HG03066 (cell line): ENCODE measurements at regions not wholly inside any gene's neighbourhood (a gene's known extent, or its start where the extent isn't known, plus 50 kb on each side); places are given as distances from the start of the nearest gene placed in this dataset.

Experiments
- ATAC-seq: cut with Tn5 transposase; IDR thresholded peaks from one replicate; pipeline ENCODE4 v1.9.1; 2021; ENCODE audit warnings: low read depth; ENCODE audit not compliant: unreplicated experiment

DNA sequence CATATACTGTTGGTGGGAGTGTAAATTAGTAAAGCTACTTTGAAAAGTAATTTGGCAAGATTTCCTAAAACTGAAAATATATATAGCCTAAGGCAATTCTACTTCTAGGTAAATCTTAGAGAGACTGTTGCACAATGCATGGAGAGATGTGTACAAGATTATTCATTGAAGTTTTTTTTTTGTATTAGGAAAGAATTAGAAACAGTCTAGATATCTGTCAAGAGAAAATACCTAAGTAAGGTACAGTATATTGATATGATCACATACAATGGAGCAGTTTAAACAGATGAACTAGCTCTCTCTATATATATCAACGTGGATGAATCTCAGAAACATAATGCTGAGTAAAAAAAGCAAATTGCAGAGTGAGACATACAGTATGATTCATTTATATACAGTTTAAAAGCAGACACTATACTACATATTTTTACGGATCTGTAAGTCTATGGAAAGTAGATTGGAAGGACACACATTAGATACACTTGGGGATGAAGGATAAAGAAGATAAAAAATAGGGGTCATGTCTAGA is 59.3 kb upstream of the ACVR1 start:
- ATAC-seq: no peak

DNA sequence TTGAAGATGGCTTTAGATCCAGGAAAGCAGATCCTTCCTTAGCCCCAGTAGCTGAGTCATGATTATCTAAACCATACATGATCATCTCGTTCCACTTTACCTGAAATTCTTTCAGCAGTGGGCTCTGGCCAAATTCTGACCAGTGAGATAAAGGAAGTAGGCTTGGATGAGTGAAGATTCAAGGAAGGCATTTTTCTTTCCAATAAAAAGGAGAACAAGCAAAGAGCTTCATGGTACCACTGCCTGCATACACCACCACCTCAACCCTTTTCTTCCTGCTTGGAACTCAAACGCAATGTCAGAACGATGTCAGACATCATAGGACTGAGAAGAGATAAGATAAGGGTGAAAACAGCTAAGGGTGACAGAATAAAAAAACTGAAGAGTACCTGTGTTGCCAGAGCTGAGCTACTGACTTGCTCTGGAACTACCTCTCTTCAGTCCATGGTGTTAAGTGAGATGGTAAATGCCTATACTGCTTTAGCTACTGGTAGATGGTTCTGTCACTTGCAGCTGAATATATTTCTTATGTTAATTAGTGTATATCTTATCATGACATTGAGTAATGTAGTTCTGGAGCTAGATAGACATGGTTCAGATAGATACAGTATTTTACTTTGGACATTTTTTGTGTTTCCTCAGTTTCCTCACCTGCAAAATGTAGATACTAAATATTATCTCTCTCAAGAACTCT is 58.7 kb upstream of the ACVR1 start:
- ATAC-seq: no peak

DNA sequence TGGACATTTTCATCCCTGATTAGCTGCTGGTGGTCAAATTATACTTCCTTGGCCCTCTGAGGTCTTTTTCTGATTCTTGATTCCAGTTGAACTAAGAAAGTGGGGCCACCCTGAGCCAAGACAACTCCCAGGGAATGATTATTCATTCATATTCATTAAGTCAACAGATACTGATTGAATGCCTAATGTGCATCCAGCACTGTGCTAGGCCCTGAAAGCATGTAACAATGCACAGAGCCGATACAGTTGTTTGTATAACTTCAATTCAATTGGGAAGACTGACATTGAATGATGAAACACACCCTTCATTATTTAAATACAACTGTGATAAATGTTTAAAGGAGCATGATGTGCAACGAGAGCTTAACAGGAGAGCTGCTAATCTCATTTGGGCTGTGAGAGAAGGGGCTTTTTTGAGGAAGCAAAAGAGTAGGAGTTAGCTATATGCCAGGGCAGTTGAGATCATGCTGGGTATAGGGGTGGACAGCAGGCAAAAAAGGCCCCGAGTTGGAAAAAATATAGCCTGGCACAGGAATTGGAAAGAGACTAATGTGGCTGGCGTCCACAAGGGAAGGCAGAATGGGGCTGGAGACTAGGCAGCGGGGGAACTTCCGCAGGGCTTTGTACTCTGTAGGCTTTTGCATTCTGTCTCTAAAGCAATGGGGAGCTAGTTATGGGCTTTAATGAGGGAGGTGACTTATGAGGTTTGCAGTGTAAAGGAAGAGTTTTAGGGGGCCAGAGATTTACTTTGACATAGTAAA is 57.2 kb upstream of the ACVR1 start:
- no peak for ATAC-seq

DNA sequence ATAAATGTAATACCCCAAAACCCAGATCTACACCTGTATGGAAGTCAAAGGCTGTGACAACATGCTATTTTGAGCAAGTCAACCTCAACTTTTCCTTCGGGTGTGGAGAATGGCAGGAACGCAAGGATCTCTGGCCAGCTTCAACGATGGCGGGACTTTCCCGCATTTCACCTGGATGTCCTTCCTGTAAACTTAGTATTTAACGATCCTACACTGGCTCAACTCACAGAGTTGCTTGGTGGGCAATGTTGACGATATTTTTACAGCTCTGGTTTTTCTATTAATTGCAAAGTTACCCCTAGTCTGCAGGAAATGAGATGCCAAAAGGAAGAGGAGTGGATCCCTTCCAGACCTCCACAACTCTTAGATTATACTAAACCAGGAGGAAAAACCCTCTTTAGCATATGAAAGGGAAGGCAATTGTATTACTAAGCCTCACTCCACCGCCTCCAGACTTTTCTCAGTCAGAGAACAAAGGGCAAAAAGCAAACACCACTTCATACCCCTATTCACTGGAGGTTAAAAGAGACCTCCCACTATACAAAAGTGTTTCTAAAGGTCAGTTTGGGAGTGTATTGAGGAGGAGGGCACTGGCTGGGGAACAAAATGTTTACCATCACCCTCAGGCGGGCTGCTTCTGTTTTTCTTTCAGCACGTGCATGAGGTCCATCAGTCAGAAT is 56.5 kb upstream of the ACVR1 start:
- ATAC-seq: no peak

DNA sequence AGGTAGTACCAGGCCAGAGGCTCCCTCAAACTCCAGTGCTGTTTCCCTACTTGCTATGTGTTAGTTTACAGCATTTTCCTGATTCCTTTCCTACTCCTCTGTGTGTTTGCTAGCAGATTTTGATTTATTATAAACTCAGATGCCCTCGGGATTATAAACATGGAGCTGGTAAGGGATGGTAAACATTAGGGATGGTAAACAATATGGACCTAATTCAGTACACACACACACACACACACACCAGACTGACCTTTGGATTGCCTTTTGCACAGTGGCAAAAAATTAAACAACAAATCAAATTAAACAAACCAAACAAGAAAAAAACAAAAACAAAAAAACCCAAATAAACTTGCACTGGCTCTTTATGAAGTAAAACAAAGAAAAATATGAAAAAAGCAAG is 55.4 kb upstream of the ACVR1 start:
- ATAC-seq: no peak

DNA sequence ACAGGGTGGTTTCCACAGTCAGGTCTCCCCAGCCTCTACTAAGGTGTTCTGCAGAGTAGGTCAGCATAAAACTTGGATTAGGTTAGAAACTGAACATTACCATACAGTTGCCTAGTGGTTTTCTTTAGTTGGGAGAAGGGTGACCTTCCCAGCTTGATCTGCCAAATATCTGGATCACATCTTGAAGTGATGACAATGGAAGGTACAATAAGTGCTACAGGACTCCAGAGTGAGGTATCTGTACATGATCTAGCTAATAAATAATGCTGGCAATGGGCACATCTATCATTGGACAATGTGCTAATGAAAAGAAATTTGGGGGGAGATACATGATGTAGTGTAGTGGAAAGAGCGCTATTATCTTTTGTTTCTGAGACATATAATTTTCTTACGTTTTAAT is 54.6 kb upstream of the ACVR1 start:
- ATAC-seq: no peak

DNA sequence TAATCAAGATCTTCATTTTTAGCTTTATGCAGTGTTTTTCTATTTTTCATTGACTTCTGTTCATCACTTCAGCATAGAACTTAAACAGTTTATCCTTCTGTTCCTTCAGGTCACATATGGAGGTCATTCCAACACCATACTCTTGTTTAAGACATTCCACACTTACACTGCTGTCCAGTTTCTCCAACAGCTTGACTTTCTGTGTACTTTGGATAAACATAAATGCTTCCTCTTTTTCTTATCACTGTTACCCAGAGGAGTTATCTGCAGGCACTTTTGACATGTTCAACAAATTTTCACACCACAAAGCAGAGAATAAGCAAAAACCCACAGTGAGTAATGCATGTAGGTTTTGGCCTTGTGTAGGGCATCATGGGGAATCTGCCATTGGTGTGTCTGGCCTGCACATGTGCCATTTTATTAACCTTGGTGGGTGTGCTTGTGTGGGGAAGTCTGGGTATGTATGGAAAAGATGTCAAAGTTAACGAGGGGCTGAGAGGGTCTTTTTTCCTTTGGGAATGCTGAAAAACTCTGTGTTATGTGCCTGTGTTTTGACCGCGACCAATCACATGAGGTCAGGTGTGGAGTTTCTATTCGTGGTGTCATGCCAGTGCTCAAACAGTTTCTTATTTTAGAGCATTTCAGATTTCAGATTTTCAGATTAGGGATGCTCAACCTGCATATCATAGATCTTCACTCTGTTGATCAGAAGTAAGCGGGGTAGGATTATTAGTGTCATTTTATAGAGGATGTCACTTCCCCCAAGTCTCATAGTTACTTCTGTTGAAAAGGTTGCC is 53.9 kb upstream of the ACVR1 start:
- no peak for ATAC-seq

DNA sequence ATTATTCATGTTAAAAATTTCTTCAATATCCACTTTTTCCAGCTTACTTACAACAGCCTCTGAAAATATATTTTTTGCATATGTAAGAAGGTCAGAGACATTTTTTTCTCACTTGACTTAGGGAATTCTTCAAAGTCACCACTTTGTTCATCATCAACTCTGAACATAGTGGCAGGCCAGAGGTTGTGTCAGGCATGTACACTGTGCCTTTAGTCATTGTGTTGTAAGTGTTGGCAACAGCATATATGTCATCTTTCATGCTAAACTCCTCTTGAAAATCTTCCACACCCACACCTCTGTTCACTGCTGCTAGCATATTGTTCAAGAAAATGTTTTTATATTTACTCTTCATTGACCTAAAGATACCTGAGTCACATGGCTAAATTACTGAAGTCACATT is 52.2 kb upstream of the ACVR1 start:
- no peak for ATAC-seq

DNA sequence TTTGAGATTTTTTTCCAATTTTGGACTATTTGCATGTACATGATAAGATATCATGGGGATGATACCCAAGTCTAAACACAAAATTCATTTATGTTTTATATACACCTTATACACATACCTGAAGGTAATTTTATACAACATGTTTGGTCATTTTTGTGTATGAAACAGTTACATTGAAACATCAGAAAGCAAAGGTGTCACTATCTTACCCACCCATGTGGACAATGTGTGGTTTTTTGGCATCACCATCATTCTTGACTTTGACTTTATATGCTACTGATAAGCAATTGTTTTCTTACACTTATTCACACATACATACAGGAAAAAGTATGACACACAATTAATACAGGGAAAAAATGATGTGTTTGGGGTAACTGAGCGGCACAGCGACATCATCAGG is 51.0 kb upstream of the ACVR1 start:
- ATAC-seq: no peak
